NK-92 treated with Interleukin-12 subunit alpha and Interleukin-12 subunit beta, amount 100 ng/mL, for 24 hours (cell line): ENCODE measurements at regions not wholly inside any gene's neighbourhood (a gene's known extent, or its start where the extent isn't known, plus 50 kb on each side); places are given as distances from the start of the nearest gene placed in this dataset.

Source experiments
- DNase-seq: peaks from one replicate; lab custom pipeline; 2025; lab: John Stamatoyannopoulos, UW

GRCh38 chr20:58139849-58140786 lies 88.3 kb downstream of the ANKRD60 start:
- no peak for DNase-seq

GRCh38 chr20:58138395-58138794 lies 90.1 kb downstream of the ANKRD60 start:
- no peak for DNase-seq

GRCh38 chr20:58137651-58138265 lies 90.7 kb downstream of the ANKRD60 start:
- DNase-seq: no peak

- no peak for DNase-seq
These were observed 91.2 kb downstream of the ANKRD60 start for GRCh38 chr20:58137236-58137635.

GRCh38 chr20:58136149-58136484 lies 92.3 kb downstream of the ANKRD60 start:
- DNase-seq: no peak

- no peak for DNase-seq
These were observed 92.9 kb downstream of the ANKRD60 start for GRCh38 chr20:58135441-58136148.

GRCh38 chr20:58133020-58133808 lies 95.2 kb downstream of the ANKRD60 start:
- no peak for DNase-seq

GRCh38 chr20:58131551-58132142 lies 96.8 kb downstream of the ANKRD60 start:
- no peak for DNase-seq

GRCh38 chr20:58131151-58131550 lies 97.3 kb downstream of the ANKRD60 start:
- DNase-seq: no peak

GRCh38 chr20:58130581-58130980 lies 97.9 kb downstream of the ANKRD60 start:
- no peak for DNase-seq

- DNase-seq: no peak
These were observed 98.3 kb downstream of the ANKRD60 start for GRCh38 chr20:58130156-58130555.

- DNase-seq: no peak
These were observed 98.7 kb downstream of the ANKRD60 start for GRCh38 chr20:58129721-58130151.

GRCh38 chr20:58128635-58129625 lies 99.5 kb downstream of the ANKRD60 start:
- no peak for DNase-seq

- DNase-seq: no peak
These were observed 100.7 kb downstream of the ANKRD60 start for GRCh38 chr20:58127701-58128111.

- DNase-seq: no peak
These were observed 102.7 kb downstream of the ANKRD60 start for GRCh38 chr20:58125726-58126125.

GRCh38 chr20:58117944-58118343 lies 110.5 kb downstream of the ANKRD60 start:
- no peak for DNase-seq

GRCh38 chr20:58116505-58116904 lies 111.9 kb downstream of the ANKRD60 start:
- no peak for DNase-seq

- DNase-seq: no peak
These were observed 114.7 kb downstream of the ANKRD60 start for GRCh38 chr20:58113716-58114115.

GRCh38 chr20:58112017-58112781 lies 116.3 kb downstream of the ANKRD60 start:
- no peak for DNase-seq
